GM19324 (cell line): ENCODE measurements at regions not wholly inside any gene's neighbourhood (a gene's known extent, or its start where the extent isn't known, plus 50 kb on each side); places are given as distances from the start of the nearest gene placed in this dataset.
"Not testable (repeated sequence)": the region's sequence is repeated elsewhere in the genome, so short reads cannot be mapped to it uniquely, and the experiment has no call there.

Experiments used
- ATAC-seq: cut with Tn5 transposase; IDR thresholded peaks from one replicate; pipeline ENCODE4 v1.9.1; 2021; ENCODE audit warnings: mild to moderate bottlenecking, moderate library complexity; ENCODE audit not compliant: unreplicated experiment, low FRiP score

- ATAC-seq = no peak
These were observed 125.1 kb upstream of the ZBED5 start for GRCh38 chr11:10982704-10983510.

GRCh38 chr11:10979529-10979928, 121.7 kb upstream of the ZBED5 start:
- no peak for ATAC-seq

- no peak for ATAC-seq
These were observed 120.3 kb upstream of the ZBED5 start for GRCh38 chr11:10978198-10978597.

- no peak for ATAC-seq
These were observed 117.5 kb upstream of the ZBED5 start for GRCh38 chr11:10975287-10975721.

- ATAC-seq = no peak
These were observed 115.6 kb upstream of the ZBED5 start for GRCh38 chr11:10973416-10973815.

- no peak for ATAC-seq
These were observed 113.1 kb upstream of the ZBED5 start for GRCh38 chr11:10970926-10971325.

- no peak for ATAC-seq
These were observed 111.5 kb upstream of the ZBED5 start for GRCh38 chr11:10969387-10969786.

- ATAC-seq = not testable (repeated sequence)
These were observed 99.0 kb upstream of the ZBED5 start for GRCh38 chr11:10956884-10957283.

GRCh38 chr11:10955616-10956015, 97.8 kb upstream of the ZBED5 start:
- ATAC-seq = no peak

- ATAC-seq = no peak
These were observed 96.3 kb upstream of the ZBED5 start for GRCh38 chr11:10954184-10954583.

GRCh38 chr11:10952872-10953271, 95.0 kb upstream of the ZBED5 start:
- no peak for ATAC-seq

- ATAC-seq = not testable (repeated sequence)
These were observed 90.1 kb upstream of the ZBED5 start for GRCh38 chr11:10947935-10948334.

GRCh38 chr11:10946072-10946471, 88.2 kb upstream of the ZBED5 start:
- no peak for ATAC-seq

GRCh38 chr11:10945196-10945595, 87.3 kb upstream of the ZBED5 start:
- no peak for ATAC-seq

- ATAC-seq = no peak
These were observed 86.1 kb upstream of the ZBED5 start for GRCh38 chr11:10943968-10944367.

- ATAC-seq = no peak
These were observed 84.8 kb upstream of the ZBED5 start for GRCh38 chr11:10942620-10943019.

- no peak for ATAC-seq
These were observed 84.0 kb upstream of the ZBED5 start for GRCh38 chr11:10941871-10942270.

- ATAC-seq = no peak
These were observed 83.6 kb upstream of the ZBED5 start for GRCh38 chr11:10941414-10941813.

GRCh38 chr11:10938650-10939387, 81.0 kb upstream of the ZBED5 start:
- no peak for ATAC-seq

GRCh38 chr11:10938231-10938630, 80.4 kb upstream of the ZBED5 start:
- ATAC-seq = no peak

- no peak for ATAC-seq
These were observed 79.5 kb upstream of the ZBED5 start for GRCh38 chr11:10937385-10937771.
